Aorta (tissue), 5 donors: ENCODE measurements at regions not wholly inside any gene's neighbourhood (a gene's known extent, or its start where the extent isn't known, plus 50 kb on each side); places are given as distances from the start of the nearest gene placed in this dataset.

Source experiments
- ATAC-seq: fragments of 200-7000 bp; cut with Tn5 transposase; one replicate; pipeline ENCODE4 v1.9.1; 2022; ENCODE audit warnings: moderate library complexity; ENCODE audit not compliant: low FRiP score
- DNase-seq, 2 donors: peaks; one replicate each; pipeline ENCODE4 v3.0.0-alpha.2; 2020
- H3K27ac ChIP-seq, 2 donors: one replicate each; pipeline ENCODE4 v1.5.1; 2013; ENCODE audit warnings: low read length in 2 of 2, mild to moderate bottlenecking in 2 of 2, moderate library complexity in 2 of 2, control low read depth in 1 of 2, inconsistent platforms in 1 of 2, low read depth in 1 of 2
- H3K27me3 ChIP-seq, 2 donors: one replicate each; pipeline ENCODE4 v1.6.1; 2013; ENCODE audit warnings: control low read depth in 1 of 2, low read length in 1 of 2, mild to moderate bottlenecking in 1 of 2, moderate library complexity in 1 of 2; ENCODE audit not compliant: insufficient read depth in 2 of 2, control insufficient read depth in 1 of 2
- H3K36me3 ChIP-seq, 2 donors: one replicate each; pipeline ENCODE4 v1.6.1; 2013; ENCODE audit warnings: control low read depth in 1 of 2, low read length in 1 of 2, mild to moderate bottlenecking in 1 of 2; ENCODE audit not compliant: insufficient read depth in 2 of 2, control insufficient read depth in 1 of 2
- H3K4me1 ChIP-seq, 2 donors: one replicate each; pipeline ENCODE4 v1.6.1; 2013; ENCODE audit warnings: low read length in 2 of 2, control low read depth in 1 of 2, mild to moderate bottlenecking in 1 of 2, moderate library complexity in 1 of 2; ENCODE audit not compliant: insufficient read depth in 2 of 2, control insufficient read depth in 1 of 2
- H3K4me3 ChIP-seq, 2 donors: one replicate each; pipeline ENCODE4 v1.5.1; 2013; ENCODE audit warnings: low read length in 2 of 2, control low read depth in 1 of 2, mild to moderate bottlenecking in 1 of 2
- H3K9me3 ChIP-seq: one replicate; pipeline ENCODE4 v1.6.1; 2013; ENCODE audit warnings: mild to moderate bottlenecking, low read length; ENCODE audit not compliant: control insufficient read depth
- WGBS, 2 donors: extraction: QIAGEN DNeasy Blood & Tissue Kit; methylation state at CpG; one replicate each; pipeline ENCODE4 v1.1.7; 2013; 5-methylcytosine and 5-hydroxymethylcytosine counted together
- intact Hi-C, 2 donors: fragments of 100-400 bp; cut with DNase I; formaldehyde crosslinking; loops; one replicate each; pipeline versions ENCODE4 v1.14.2 to v1.15.0; 2022
- donor health status: healthy with polysubstance abuse.
- donor health status: Bipolar disorder and iron deficiency.
- donor health status: DM: no; HTN: no; CAD: no.
- donor health status: DM: no; HTN: no; CAD: no.
- donor health status: DM: yes; HTN: yes; CAD: no.

- no peaks in the 10 kb centered on the region for H3K9me3 ChIP-seq
- DNase-seq (no peak), ATAC-seq (no peak)
- 74 to 78% methylated on average over 4 of the region's 4 CpGs for WGBS, 2 donors
- intact Hi-C loops: no loop called here
- no peak overlapping the region for H3K4me3 ChIP-seq
- no peaks in the 10 kb centered on the region for H3K4me1 ChIP-seq
- H3K27me3 ChIP-seq: no peaks in the 10 kb centered on the region
- H3K27ac ChIP-seq: no peak overlapping the region
- H3K36me3 ChIP-seq: no peaks in the 10 kb centered on the region
These were observed 615.5 kb downstream of the RPL10L start for GRCh38 chr14:46036099-46036498.

GRCh38 chr14:46034305-46034704 is 617.3 kb downstream of the RPL10L start:
- Histone ChIP-seq H3K27me3 (no peaks in the 10 kb centered on the region), H3K27ac (no peak overlapping the region), H3K4me3 (no peak overlapping the region), H3K9me3 (no peaks in the 10 kb centered on the region), H3K4me1 (no peaks in the 10 kb centered on the region), H3K36me3 (no peaks in the 10 kb centered on the region)
- DNase-seq (no peak), ATAC-seq (no peak)
- WGBS, 2 donors: 43 to 44% methylated on average over 3 of the region's 3 CpGs
- intact Hi-C loops: no loop called here

- Histone ChIP-seq H3K9me3 (no peaks in the 10 kb centered on the region), H3K4me3 (no peak overlapping the region), H3K27ac (no peak overlapping the region), H3K4me1 (no peaks in the 10 kb centered on the region), H3K36me3 (no peaks in the 10 kb centered on the region), H3K27me3 (no peaks in the 10 kb centered on the region)
- ATAC-seq: no peak
- WGBS, 2 donors: 73 to 85% methylated on average over 1 of the region's 1 CpG
- no peak for DNase-seq
- intact Hi-C loops: no loop called here
These were observed 632.6 kb downstream of the RPL10L start for GRCh38 chr14:46018846-46019420.

GRCh38 chr14:46008348-46008747 is 643.2 kb downstream of the RPL10L start:
- Histone ChIP-seq H3K27ac (no peak overlapping the region), H3K4me3 (no peak overlapping the region), H3K36me3 (no peaks in the 10 kb centered on the region), H3K4me1 (no peaks in the 10 kb centered on the region), H3K9me3 (peaks cover 3% of the 10 kb centered on the region), H3K27me3 (no peaks in the 10 kb centered on the region)
- ATAC-seq: no peak
- WGBS, 2 donors: 66 to 79% methylated on average over 3 of the region's 3 CpGs
- DNase-seq: no peak
- intact Hi-C loops: no loop called here

- no peak for ATAC-seq
- WGBS, 2 donors: 67 to 71% methylated on average over 2 of the region's 2 CpGs
- no peak overlapping the region for H3K27ac ChIP-seq
These were observed 653.0 kb downstream of the RPL10L start for GRCh38 chr14:45998554-45998953.

GRCh38 chr14:45990252-45990651 is 661.3 kb downstream of the RPL10L start:
- WGBS, 2 donors: 77 to 82% methylated on average over 3 of the region's 3 CpGs
- Histone ChIP-seq H3K27ac (no peak overlapping the region), H3K27me3 (no peaks in the 10 kb centered on the region), H3K4me1 (no peaks in the 10 kb centered on the region), H3K9me3 (no peaks in the 10 kb centered on the region), H3K4me3 (no peak overlapping the region), H3K36me3 (no peaks in the 10 kb centered on the region)
- ATAC-seq: no peak
- no peak for DNase-seq
- intact Hi-C loops: no loop called here

More at GRCh38 chr14:45998554-45998953, 653.0 kb downstream of the RPL10L start:
- intact Hi-C loops: no loop called here
- no peaks in the 10 kb centered on the region for H3K36me3 ChIP-seq
- no peaks in the 10 kb centered on the region for H3K4me1 ChIP-seq
- H3K9me3 ChIP-seq: no peaks in the 10 kb centered on the region
- no peaks in the 10 kb centered on the region for H3K27me3 ChIP-seq
- no peak overlapping the region for H3K4me3 ChIP-seq
- no peak for DNase-seq

GRCh38 chr14:45976001-45976400 is 675.6 kb downstream of the RPL10L start:
- WGBS, 2 donors: 67 to 75% methylated on average over 2 of the region's 2 CpGs
- intact Hi-C loops: no loop called here
- ATAC-seq (no peak), DNase-seq (no peak)
- no peak overlapping the region for H3K4me3 ChIP-seq
- no peaks in the 10 kb centered on the region for H3K4me1 ChIP-seq
- H3K36me3 ChIP-seq: no peaks in the 10 kb centered on the region
- H3K27ac ChIP-seq: no peak overlapping the region
- H3K27me3 ChIP-seq: no peaks in the 10 kb centered on the region
- H3K9me3 ChIP-seq: no peaks in the 10 kb centered on the region

- Histone ChIP-seq H3K4me1 (no peaks in the 10 kb centered on the region), H3K27me3 (no peaks in the 10 kb centered on the region), H3K27ac (no peak overlapping the region), H3K9me3 (no peaks in the 10 kb centered on the region), H3K4me3 (no peak overlapping the region), H3K36me3 (no peaks in the 10 kb centered on the region)
- DNase-seq (no peak), ATAC-seq (no peak)
- WGBS, 2 donors: 71 to 76% methylated on average over 4 of the region's 4 CpGs
- intact Hi-C loops: no loop called here
These were observed 679.2 kb downstream of the RPL10L start for GRCh38 chr14:45972416-45972815.

GRCh38 chr14:45970621-45971020 is 681.0 kb downstream of the RPL10L start:
- Histone ChIP-seq H3K4me1 (no peaks in the 10 kb centered on the region), H3K36me3 (no peaks in the 10 kb centered on the region), H3K9me3 (no peaks in the 10 kb centered on the region), H3K27ac (no peak overlapping the region), H3K4me3 (no peak overlapping the region), H3K27me3 (no peaks in the 10 kb centered on the region)
- no peak for DNase-seq
- WGBS, 2 donors: 65 to 70% methylated on average over 1 of the region's 1 CpG
- no peak for ATAC-seq
- intact Hi-C loops: no loop called here
